Caco-2 (cell line): ENCODE measurements at regions not wholly inside any gene's neighbourhood (a gene's known extent, or its start where the extent isn't known, plus 50 kb on each side); places are given as distances from the start of the nearest gene placed in this dataset.

Experiments
- BruUV-seq: library from RNA; stranded (reverse); fragments of 400-500 nt; replicated peaks from 2 replicates; lab custom pipeline; 2021; lab: Mats Ljungman, UMichigan
- CTCF ChIA-PET: fragments of 300-600 bp; sonication (Branson Sonifier 250); formaldehyde crosslinking; loops from one replicate; lab custom pipeline; 2022; ENCODE audit warnings: antibody characterized with exemption; lab: Charles Lee
- POLR2A ChIA-PET: fragments of 300-600 bp; sonication (Branson Sonifier 250); formaldehyde crosslinking; loops from one replicate; lab custom pipeline; 2022; ENCODE audit warnings: antibody characterized with exemption; lab: Charles Lee
- DNase-seq, 2 experiments: peaks; one replicate each; pipeline versions ENCODE4 v3.0.0 to v3.0.0-alpha.2; 2020 to 2022
- H3K27me3 ChIP-seq: replicated peaks from 2 replicates; pipeline ENCODE4 v1.6.0; 2011; ENCODE audit warnings: low read length; ENCODE audit not compliant: control insufficient read depth, insufficient read depth
- H3K36me3 ChIP-seq: 2 replicates; pipeline ENCODE4 v1.5.1; 2011; ENCODE audit warnings: low read length; ENCODE audit not compliant: control insufficient read depth, insufficient read depth
- H3K4me1 ChIP-seq: fragments of 250-450 bp; sonication (Bioruptor Pico); 2 replicates; pipeline ENCODE4 v1.5.1; 2020; ENCODE audit warnings: mild to moderate bottlenecking
- H3K4me3 ChIP-seq: 2 replicates; pipeline ENCODE4 v1.5.1; 2011; ENCODE audit warnings: low read depth, mild to moderate bottlenecking, control low read depth, low read length
- H3K9me3 ChIP-seq: fragments of 250-450 bp; sonication (Bioruptor Pico); 2 replicates; pipeline ENCODE4 v1.5.1; 2020; ENCODE audit warnings: mild to moderate bottlenecking, moderate library complexity
- H3K27ac Mint-ChIP-seq: one replicate; pipeline ENCODE4 v1.8.0; 2022; ENCODE audit warnings: mixed read lengths; ENCODE audit not compliant: unreplicated experiment
- H3K27me3 Mint-ChIP-seq: one replicate; pipeline ENCODE4 v1.8.0; 2022; ENCODE audit warnings: mixed read lengths; ENCODE audit not compliant: insufficient read depth, unreplicated experiment
- H3K36me3 Mint-ChIP-seq: one replicate; pipeline ENCODE4 v1.8.0; 2022; ENCODE audit warnings: mild to moderate bottlenecking, mixed read lengths; ENCODE audit not compliant: insufficient read depth, unreplicated experiment
- H3K4me1 Mint-ChIP-seq: one replicate; pipeline ENCODE4 v1.8.0; 2022; ENCODE audit warnings: low read depth, mixed read lengths; ENCODE audit not compliant: unreplicated experiment
- H3K4me3 Mint-ChIP-seq: one replicate; pipeline ENCODE4 v1.8.0; 2022; ENCODE audit warnings: mild to moderate bottlenecking, moderate library complexity, mixed read lengths; ENCODE audit not compliant: unreplicated experiment
- H3K9me3 Mint-ChIP-seq: one replicate; pipeline ENCODE4 v1.8.0; 2022; ENCODE audit warnings: mixed read lengths; ENCODE audit not compliant: unreplicated experiment
- intact Hi-C: fragments of 100-400 bp; cut with micrococcal nuclease; formaldehyde crosslinking; loops from one replicate; pipeline ENCODE4 v1.10.0; 2022; ENCODE audit not compliant: unreplicated experiment
- TF ChIP-seq, protein P1 (sequence below), 2 experiments: fragments of 200-600 bp in 1 of 2; IDR thresholded peaks; 1 replicate in 1 of 2; 2 replicates in 1 of 2; pipeline versions ENCODE4 v1.5.1 to v1.8.0; 2011 to 2022; ENCODE audit warnings: antibody characterized with exemption in 1 of 2, control low read depth in 1 of 2, inconsistent platforms in 1 of 2, low read depth in 1 of 2, low read length in 1 of 2, mild to moderate bottlenecking in 1 of 2, moderate library complexity in 1 of 2; ENCODE audit not compliant: insufficient read depth in 1 of 2, severe bottlenecking in 1 of 2, unreplicated experiment in 1 of 2

DNA sequence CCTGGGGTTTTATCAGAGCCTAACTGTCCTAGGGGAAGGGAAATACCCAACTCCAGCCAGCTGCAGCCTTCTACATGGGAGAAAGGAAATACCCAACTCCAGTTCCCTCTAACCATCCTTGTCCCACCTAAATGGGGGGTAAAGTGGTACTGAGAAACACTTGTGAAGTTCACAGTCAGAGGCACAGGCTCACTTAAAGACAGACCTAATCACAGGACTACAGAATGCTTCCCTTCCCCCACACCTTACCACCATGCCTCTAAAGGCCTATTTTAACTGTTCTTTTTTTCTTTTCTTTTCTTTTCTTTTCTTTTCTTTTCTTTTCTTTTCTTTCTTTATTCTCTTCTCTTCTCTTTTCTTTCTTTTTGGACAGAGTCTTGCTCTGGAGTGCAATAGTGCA, 324.6 kb downstream of the SPATA17 start:
- ChIA-PET POLR2A (no interaction called here), CTCF (no interaction called here)
- H3K36me3 Mint-ChIP-seq: no peaks in the 10 kb centered on the region
- no TSS peak for BruUV-seq
- no peaks in the 10 kb centered on the region; the same call in 1 of the 2 replicates for H3K27me3 ChIP-seq
- no peaks in the 10 kb centered on the region for H3K27me3 Mint-ChIP-seq
- intact Hi-C loops: no loop called here
- TF ChIP-seq, protein P1, sequence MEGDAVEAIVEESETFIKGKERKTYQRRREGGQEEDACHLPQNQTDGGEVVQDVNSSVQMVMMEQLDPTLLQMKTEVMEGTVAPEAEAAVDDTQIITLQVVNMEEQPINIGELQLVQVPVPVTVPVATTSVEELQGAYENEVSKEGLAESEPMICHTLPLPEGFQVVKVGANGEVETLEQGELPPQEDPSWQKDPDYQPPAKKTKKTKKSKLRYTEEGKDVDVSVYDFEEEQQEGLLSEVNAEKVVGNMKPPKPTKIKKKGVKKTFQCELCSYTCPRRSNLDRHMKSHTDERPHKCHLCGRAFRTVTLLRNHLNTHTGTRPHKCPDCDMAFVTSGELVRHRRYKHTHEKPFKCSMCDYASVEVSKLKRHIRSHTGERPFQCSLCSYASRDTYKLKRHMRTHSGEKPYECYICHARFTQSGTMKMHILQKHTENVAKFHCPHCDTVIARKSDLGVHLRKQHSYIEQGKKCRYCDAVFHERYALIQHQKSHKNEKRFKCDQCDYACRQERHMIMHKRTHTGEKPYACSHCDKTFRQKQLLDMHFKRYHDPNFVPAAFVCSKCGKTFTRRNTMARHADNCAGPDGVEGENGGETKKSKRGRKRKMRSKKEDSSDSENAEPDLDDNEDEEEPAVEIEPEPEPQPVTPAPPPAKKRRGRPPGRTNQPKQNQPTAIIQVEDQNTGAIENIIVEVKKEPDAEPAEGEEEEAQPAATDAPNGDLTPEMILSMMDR (IDR thresholded peaks at IDR 0.05; ENCODE audit: insufficient read depth in 1 of 2, low read depth in 1 of 2, low read length in 1 of 2, severe bottlenecking in 1 of 2, unreplicated experiment in 1 of 2): no peak
- no peaks in the 10 kb centered on the region for H3K36me3 ChIP-seq
- H3K9me3 ChIP-seq: no peaks in the 10 kb centered on the region
- no peak for DNase-seq
- no peak overlapping the region for H3K4me3 ChIP-seq
- no peaks in the 10 kb centered on the region for H3K4me1 ChIP-seq
- no peaks in the 10 kb centered on the region for H3K9me3 Mint-ChIP-seq
- H3K4me1 Mint-ChIP-seq: no peaks in the 10 kb centered on the region
- no peak overlapping the region for H3K4me3 Mint-ChIP-seq
- no peak overlapping the region for H3K27ac Mint-ChIP-seq

DNA sequence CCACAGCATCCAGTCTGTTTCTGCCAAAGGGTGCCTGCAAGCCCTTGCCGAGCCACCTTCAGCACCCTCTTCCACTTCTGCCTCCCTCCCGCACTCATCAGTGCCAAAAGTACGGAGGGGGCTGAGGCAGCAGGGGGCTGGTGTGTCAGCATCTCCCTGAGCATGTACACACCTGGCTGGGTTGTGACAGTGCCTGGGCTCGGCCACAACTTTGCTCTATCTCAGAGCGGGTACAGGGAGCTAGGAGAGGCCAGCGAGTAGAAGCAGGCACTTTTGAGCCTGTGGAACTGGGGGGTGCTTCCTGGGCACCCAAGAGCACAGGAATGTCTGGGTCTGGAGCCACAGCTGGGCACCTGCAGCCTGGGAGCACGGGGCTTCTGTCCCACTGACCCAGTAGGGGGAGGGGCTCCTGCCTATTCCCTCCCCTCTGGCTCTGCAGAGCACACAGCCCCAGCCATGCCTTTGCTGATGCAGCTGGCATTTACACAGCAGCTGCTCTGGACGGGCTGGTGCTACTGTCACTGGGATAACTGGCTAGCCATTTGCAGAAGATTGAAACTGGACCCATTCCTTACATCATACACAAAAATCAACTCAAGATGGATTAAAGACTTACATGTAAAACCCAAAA, 319.8 kb upstream of the RRP15 start:
- Histone ChIP-seq H3K27me3 (no peaks in the 10 kb centered on the region), H3K4me3 (no peak overlapping the region), H3K9me3 (peaks cover 3% of the 10 kb centered on the region; the same call in 1 of the 2 replicates), H3K36me3 (no peaks in the 10 kb centered on the region), H3K4me1 (no peaks in the 10 kb centered on the region)
- no peaks in the 10 kb centered on the region for H3K4me1 Mint-ChIP-seq
- no peak overlapping the region for H3K27ac Mint-ChIP-seq
- intact Hi-C loops: no loop called here
- H3K4me3 Mint-ChIP-seq: no peak overlapping the region
- TF ChIP-seq, protein P1 (IDR thresholded peaks at IDR 0.05; ENCODE audit: insufficient read depth in 1 of 2, low read depth in 1 of 2, low read length in 1 of 2, severe bottlenecking in 1 of 2, unreplicated experiment in 1 of 2): no peak
- peaks cover 3% of the 10 kb centered on the region for H3K27me3 Mint-ChIP-seq
- no peak for DNase-seq
- ChIA-PET CTCF (no interaction called here), POLR2A (no interaction called here)
- H3K9me3 Mint-ChIP-seq: no peaks in the 10 kb centered on the region
- no TSS peak for BruUV-seq
- H3K36me3 Mint-ChIP-seq: no peaks in the 10 kb centered on the region

DNA sequence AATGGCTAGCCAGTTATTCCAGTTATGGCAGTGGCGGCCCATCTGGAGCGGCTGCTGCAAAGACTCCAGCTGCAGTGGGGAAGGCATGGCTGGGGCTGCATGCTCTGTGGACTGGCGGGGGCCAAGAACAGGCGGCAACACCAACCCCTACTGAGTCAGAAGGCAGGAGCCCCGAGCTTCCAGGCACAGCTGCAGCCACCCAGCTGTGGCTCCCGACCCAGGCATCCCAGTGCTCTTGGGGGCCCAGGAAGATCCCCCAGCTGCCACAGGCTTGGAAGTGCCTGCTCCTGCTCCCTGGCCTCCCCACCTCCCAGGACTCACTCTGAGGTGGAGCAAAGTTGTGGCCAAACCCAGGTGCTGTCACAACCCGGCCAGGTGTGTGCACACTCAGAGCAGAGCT, 317.0 kb upstream of the RRP15 start:
- H3K4me1 ChIP-seq: no peaks in the 10 kb centered on the region
- H3K27me3 Mint-ChIP-seq: peaks cover 3% of the 10 kb centered on the region
- CTCF ChIA-PET: no interaction called here

More for the DNA sequence above, 317.0 kb upstream of the RRP15 start:
- H3K9me3 Mint-ChIP-seq: no peaks in the 10 kb centered on the region
- intact Hi-C loops: no loop called here
- no peak for DNase-seq
- Histone ChIP-seq H3K36me3 (no peaks in the 10 kb centered on the region), H3K9me3 (peaks cover 3% of the 10 kb centered on the region; the same call in 1 of the 2 replicates), H3K27me3 (no peaks in the 10 kb centered on the region), H3K4me3 (no peak overlapping the region)
- H3K27ac Mint-ChIP-seq: no peak overlapping the region
- POLR2A ChIA-PET: no interaction called here
- no TSS peak for BruUV-seq
- TF ChIP-seq, protein P1 (IDR thresholded peaks at IDR 0.05; ENCODE audit: insufficient read depth in 1 of 2, low read depth in 1 of 2, low read length in 1 of 2, severe bottlenecking in 1 of 2, unreplicated experiment in 1 of 2): no peak
- no peak overlapping the region for H3K4me3 Mint-ChIP-seq
- H3K36me3 Mint-ChIP-seq: no peaks in the 10 kb centered on the region
- H3K4me1 Mint-ChIP-seq: no peaks in the 10 kb centered on the region
